ENCODE measurements at regions not wholly inside any gene's neighbourhood (a gene's known extent, or its start where the extent isn't known, plus 50 kb on each side); places are given as distances from the start of the nearest gene placed in this dataset.

GRCh38 chr17:77451894-77452852 is 311.4 kb downstream of the SEC14L1 start (continued):
- TF ChIP-seq ZNF619 (CRISPR knock-in tag; IDR thresholded peaks at IDR 0.05) (no peak), ZNF512B (CRISPR knock-in tag; IDR thresholded peaks at IDR 0.05; ENCODE audit: borderline replicate concordance) (0 out of 2 replicates have a peak, but pooled peaks have one; percentile 35), ZNF782 (CRISPR knock-in tag; IDR thresholded peaks at IDR 0.05; ENCODE audit: borderline replicate concordance) (0 out of 2 replicates have a peak, but pooled peaks have one; percentile 21), SRSF4 (IDR thresholded peaks at IDR 0.05; ENCODE audit: low read depth, low read length, poor library complexity, severe bottlenecking) (no peak), FOXK1 (CRISPR knock-in tag; IDR thresholded peaks at IDR 0.05; ENCODE audit: borderline replicate concordance, low read depth) (no peak), MIER3 (CRISPR knock-in tag; IDR thresholded peaks at IDR 0.05; ENCODE audit: borderline replicate concordance) (no peak; the same call in 1 of the 2 replicates), ZNF766 (CRISPR knock-in tag; IDR thresholded peaks at IDR 0.05; ENCODE audit: borderline replicate concordance) (no peak), HMG20A (CRISPR knock-in tag; IDR thresholded peaks at IDR 0.05; ENCODE audit: borderline replicate concordance) (no peak), ZBTB37 (CRISPR knock-in tag; IDR thresholded peaks at IDR 0.05) (no peak), ZNF788 (CRISPR knock-in tag; IDR thresholded peaks at IDR 0.05; ENCODE audit: borderline replicate concordance) (no peak; the same call in 1 of the 2 replicates), STAG1 (CRISPR knock-in tag; IDR thresholded peaks at IDR 0.05) (no peak), TFDP2 (CRISPR knock-in tag; IDR thresholded peaks at IDR 0.05) (no peak), ZNF790 (CRISPR knock-in tag; IDR thresholded peaks at IDR 0.05; ENCODE audit: borderline replicate concordance) (no peak), PATZ1 (CRISPR knock-in tag; IDR thresholded peaks at IDR 0.05) (no peak), SSRP1 (CRISPR knock-in tag; IDR thresholded peaks at IDR 0.05) (no peak; the same call in 1 of the 2 replicates), THRA (CRISPR knock-in tag; IDR thresholded peaks at IDR 0.05; ENCODE audit: borderline replicate concordance) (no peak), CENPBD1 (CRISPR knock-in tag; IDR thresholded peaks at IDR 0.05; ENCODE audit: borderline replicate concordance, low read depth) (no peak), ZNF839 (CRISPR knock-in tag; IDR thresholded peaks at IDR 0.05; ENCODE audit: borderline replicate concordance) (peak; percentile 18; the same call in 1 of the 2 replicates)

Data from HepG2 (cell line).